H9 (cell line): ENCODE measurements at regions not wholly inside any gene's neighbourhood (a gene's known extent, or its start where the extent isn't known, plus 50 kb on each side); places are given as distances from the start of the nearest gene placed in this dataset.

ENCODE experiments used
- DNase-seq: peaks from one replicate; pipeline ENCODE4 v3.0.0-alpha.2; 2017
- H2AFZ ChIP-seq: one replicate; pipeline ENCODE4 v1.6.1; 2013; ENCODE audit warnings: mild to moderate bottlenecking, low read length, control low read depth, moderate library complexity
- H2AK5ac ChIP-seq: 2 replicates; pipeline ENCODE4 v1.6.1; 2013; ENCODE audit warnings: low read length, control low read depth, mixed read lengths; ENCODE audit not compliant: insufficient read length
- H2BK120ac ChIP-seq: one replicate; pipeline ENCODE4 v1.6.1; 2013; ENCODE audit warnings: low read depth, mild to moderate bottlenecking, low read length, control low read depth, inconsistent platforms; ENCODE audit not compliant: poor library complexity, severe bottlenecking
- H2BK12ac ChIP-seq: 2 replicates; pipeline ENCODE4 v1.6.1; 2013; ENCODE audit warnings: low read length, control low read depth, mixed read lengths, low read depth; ENCODE audit not compliant: insufficient read length
- H2BK15ac ChIP-seq: 2 replicates; pipeline ENCODE4 v1.6.1; 2013; ENCODE audit warnings: low read depth, low read length, control low read depth
- H2BK20ac ChIP-seq: one replicate; pipeline ENCODE4 v1.6.1; 2013; ENCODE audit warnings: low read depth, mild to moderate bottlenecking, low read length, control low read depth, inconsistent platforms; ENCODE audit not compliant: poor library complexity, severe bottlenecking
- H2BK5ac ChIP-seq: 2 replicates; pipeline ENCODE4 v1.6.1; 2013; ENCODE audit warnings: low read length, control low read depth, mixed read lengths; ENCODE audit not compliant: insufficient read length
- H3K14ac ChIP-seq: 2 replicates; pipeline ENCODE4 v1.6.1; 2013; ENCODE audit warnings: low read length, control low read depth; ENCODE audit not compliant: insufficient read depth
- H3K18ac ChIP-seq: 2 replicates; pipeline ENCODE4 v1.6.1; 2013; ENCODE audit warnings: low read depth, mild to moderate bottlenecking, mixed read lengths, low read length, control low read depth; ENCODE audit not compliant: insufficient read length
- H3K23ac ChIP-seq: 2 replicates; pipeline ENCODE4 v1.6.1; 2013; ENCODE audit warnings: low read length, control low read depth, mixed read lengths, low read depth; ENCODE audit not compliant: insufficient read length
- H3K23me2 ChIP-seq: 2 replicates; pipeline ENCODE4 v1.6.1; 2013; ENCODE audit warnings: low read depth, mild to moderate bottlenecking, mixed read lengths, low read length, control low read depth; ENCODE audit not compliant: insufficient read length, poor library complexity, severe bottlenecking
- H3K27ac ChIP-seq: 2 replicates; pipeline ENCODE4 v1.5.1; 2013; ENCODE audit warnings: low read length, control low read depth, mixed read lengths, low read depth; ENCODE audit not compliant: insufficient read length
- H3K27me3 ChIP-seq: 2 replicates; pipeline ENCODE4 v1.6.1; 2013; ENCODE audit warnings: low read length, control low read depth, inconsistent platforms; ENCODE audit not compliant: insufficient read depth
- H3K4ac ChIP-seq: 2 replicates; pipeline ENCODE4 v1.6.1; 2013; ENCODE audit warnings: low read depth, mild to moderate bottlenecking, control low read depth, inconsistent platforms, low read length, moderate library complexity
- H3K4me1 ChIP-seq: 2 replicates; pipeline ENCODE4 v1.6.1; 2013; ENCODE audit warnings: low read length, control low read depth, inconsistent platforms; ENCODE audit not compliant: insufficient read depth
- H3K4me2 ChIP-seq: 2 replicates; pipeline ENCODE4 v1.6.1; 2013; ENCODE audit warnings: low read length, control low read depth, mixed read lengths; ENCODE audit not compliant: insufficient read length, insufficient read depth
- H3K56ac ChIP-seq: 2 replicates; pipeline ENCODE4 v1.6.1; 2013; ENCODE audit warnings: low read depth, mild to moderate bottlenecking, mixed read lengths, low read length, control low read depth; ENCODE audit not compliant: insufficient read length
- H3K79me1 ChIP-seq: 2 replicates; pipeline ENCODE4 v1.6.1; 2013; ENCODE audit warnings: low read depth, mild to moderate bottlenecking, moderate library complexity, low read length, control low read depth, inconsistent platforms; ENCODE audit not compliant: insufficient read depth, poor library complexity, severe bottlenecking
- H3K79me2 ChIP-seq: 2 replicates; pipeline ENCODE4 v1.6.1; 2013; ENCODE audit warnings: low read length, control low read depth, inconsistent platforms; ENCODE audit not compliant: insufficient read depth
- H3K9ac ChIP-seq: 2 replicates; pipeline ENCODE4 v1.6.1; 2013; ENCODE audit warnings: low read length, control low read depth, mixed read lengths; ENCODE audit not compliant: insufficient read length; ENCODE audit errors: extremely low read depth
- H3K9me3 ChIP-seq: one replicate; pipeline ENCODE4 v1.6.1; 2013; ENCODE audit warnings: low read depth, low read length, inconsistent platforms; ENCODE audit not compliant: control insufficient read depth
- H3T11ph ChIP-seq: one replicate; pipeline ENCODE4 v1.6.1; 2013; ENCODE audit warnings: mild to moderate bottlenecking, low read length, control low read depth, inconsistent platforms
- H4K20me1 ChIP-seq: one replicate; pipeline ENCODE4 v1.6.1; 2013; ENCODE audit not compliant: control insufficient read depth, insufficient read length, insufficient read depth
- H4K5ac ChIP-seq: 2 replicates; pipeline ENCODE4 v1.6.1; 2013; ENCODE audit warnings: low read depth, mild to moderate bottlenecking, mixed read lengths, low read length, control low read depth; ENCODE audit not compliant: insufficient read length
- H4K8ac ChIP-seq: replicated peaks from 2 replicates; pipeline ENCODE4 v1.6.1; 2013; ENCODE audit warnings: low read length, control low read depth, mixed read lengths, low read depth; ENCODE audit not compliant: insufficient read length
- H4K91ac ChIP-seq: 2 replicates; pipeline ENCODE4 v1.6.1; 2013; ENCODE audit warnings: low read depth, mild to moderate bottlenecking, moderate library complexity, mixed read lengths, low read length, control low read depth; ENCODE audit not compliant: insufficient read length
- H3K27ac Mint-ChIP-seq, 3 experiments: 2 replicates in 2 of 3; 3 replicates in 1 of 3; pipeline ENCODE4 v1.8.0; 2020 to 2021; ENCODE audit warnings: mixed read lengths in 3 of 3, mild to moderate bottlenecking in 1 of 3, moderate library complexity in 1 of 3
- H3K27me3 Mint-ChIP-seq: 2 replicates; pipeline ENCODE4 v1.8.0; 2021; ENCODE audit warnings: low read depth, mild to moderate bottlenecking, moderate library complexity, mixed read lengths
- H3K36me3 Mint-ChIP-seq, 3 experiments: 2 replicates in 2 of 3; 3 replicates in 1 of 3; pipeline ENCODE4 v1.8.0; 2020 to 2021; ENCODE audit warnings: low read depth in 3 of 3, mixed read lengths in 3 of 3; ENCODE audit not compliant: insufficient read depth in 1 of 3
- H3K4me1 Mint-ChIP-seq, 2 experiments: 2 replicates each; pipeline ENCODE4 v1.8.0; 2020; ENCODE audit warnings: mixed read lengths in 2 of 2
- H3K4me3 Mint-ChIP-seq, 2 experiments: 2 replicates in 1 of 2; 3 replicates in 1 of 2; pipeline ENCODE4 v1.8.0; 2020 to 2021; ENCODE audit warnings: mild to moderate bottlenecking in 2 of 2, mixed read lengths in 2 of 2, moderate library complexity in 1 of 2
- H3K9me3 Mint-ChIP-seq, 2 experiments: 2 replicates in 1 of 2; 3 replicates in 1 of 2; pipeline ENCODE4 v1.8.0; 2020; ENCODE audit warnings: mild to moderate bottlenecking in 2 of 2, mixed read lengths in 2 of 2, moderate library complexity in 1 of 2
- WGBS: extraction: QIAGEN DNeasy Blood & Tissue Kit; methylation state at CpG from one replicate; pipeline ENCODE4 v1.1.7; 2013; ENCODE audit warnings: missing lambda C conversion rate, low lambda C conversion rate, mixed read lengths; ENCODE audit not compliant: insufficient read length; ENCODE audit errors: extremely low coverage; 5-methylcytosine and 5-hydroxymethylcytosine counted together
- TF ChIP-seq, protein P1 (sequence below): fragments of 200-600 bp; sonication (generic); conservative IDR thresholded peaks from 3 replicates; pipeline ENCODE4 v1.8.0; 2021; ENCODE audit warnings: antibody characterized with exemption, mild to moderate bottlenecking

DNA sequence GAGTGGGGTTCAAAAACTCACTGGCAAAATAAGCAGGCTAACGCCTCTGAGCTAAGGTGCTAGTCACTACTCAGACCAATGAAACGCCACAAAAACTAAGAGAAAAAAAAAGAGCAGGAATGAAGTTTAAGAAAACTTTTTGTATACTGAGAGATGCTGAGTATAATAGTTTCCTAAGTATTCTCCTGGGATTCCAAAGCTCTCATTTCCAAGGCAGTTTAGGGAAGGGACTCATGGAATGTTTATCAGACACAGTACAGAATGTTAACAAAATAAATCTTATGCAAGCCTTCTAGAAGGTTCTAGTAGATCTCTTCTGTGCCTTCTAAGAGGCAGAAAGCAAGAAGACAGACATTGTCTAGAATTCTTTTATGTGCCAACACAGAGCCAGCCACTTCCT is 361.9 kb downstream of the MTRR start:
- Histone ChIP-seq H2AK5ac (no peak overlapping the region), H3K9me3 (no peaks in the 10 kb centered on the region), H3K4ac (no peak overlapping the region), H4K91ac (no peak overlapping the region), H3T11ph (no peak overlapping the region), H3K27ac (no peak overlapping the region), H2BK15ac (no peak overlapping the region), H4K8ac (no peak overlapping the region), H2BK12ac (no peak overlapping the region), H2BK120ac (no peak overlapping the region), H3K9ac (no peak overlapping the region), H3K23me2 (no peaks in the 10 kb centered on the region), H2BK20ac (no peak overlapping the region), H3K79me1 (no peaks in the 10 kb centered on the region), H3K56ac (no peak overlapping the region), H3K27me3 (no peaks in the 10 kb centered on the region), H3K14ac (no peak overlapping the region), H3K18ac (no peak overlapping the region), H4K20me1 (no peaks in the 10 kb centered on the region), H4K5ac (no peak overlapping the region), H3K23ac (no peak overlapping the region), H3K4me1 (no peaks in the 10 kb centered on the region), H2BK5ac (no peak overlapping the region), H2AFZ (no peak overlapping the region), H3K79me2 (no peaks in the 10 kb centered on the region), H3K4me2 (no peak overlapping the region)
- WGBS: no CpG with 5 or more reads among the region's 2 CpGs
- no peak overlapping the region for H3K4me3 Mint-ChIP-seq
- H3K27me3 Mint-ChIP-seq: peaks cover 1% of the 10 kb centered on the region; the same call in 1 of the 2 replicates
- no peak overlapping the region for H3K27ac Mint-ChIP-seq
- TF ChIP-seq, protein P1, sequence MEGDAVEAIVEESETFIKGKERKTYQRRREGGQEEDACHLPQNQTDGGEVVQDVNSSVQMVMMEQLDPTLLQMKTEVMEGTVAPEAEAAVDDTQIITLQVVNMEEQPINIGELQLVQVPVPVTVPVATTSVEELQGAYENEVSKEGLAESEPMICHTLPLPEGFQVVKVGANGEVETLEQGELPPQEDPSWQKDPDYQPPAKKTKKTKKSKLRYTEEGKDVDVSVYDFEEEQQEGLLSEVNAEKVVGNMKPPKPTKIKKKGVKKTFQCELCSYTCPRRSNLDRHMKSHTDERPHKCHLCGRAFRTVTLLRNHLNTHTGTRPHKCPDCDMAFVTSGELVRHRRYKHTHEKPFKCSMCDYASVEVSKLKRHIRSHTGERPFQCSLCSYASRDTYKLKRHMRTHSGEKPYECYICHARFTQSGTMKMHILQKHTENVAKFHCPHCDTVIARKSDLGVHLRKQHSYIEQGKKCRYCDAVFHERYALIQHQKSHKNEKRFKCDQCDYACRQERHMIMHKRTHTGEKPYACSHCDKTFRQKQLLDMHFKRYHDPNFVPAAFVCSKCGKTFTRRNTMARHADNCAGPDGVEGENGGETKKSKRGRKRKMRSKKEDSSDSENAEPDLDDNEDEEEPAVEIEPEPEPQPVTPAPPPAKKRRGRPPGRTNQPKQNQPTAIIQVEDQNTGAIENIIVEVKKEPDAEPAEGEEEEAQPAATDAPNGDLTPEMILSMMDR: no peak
- no peak for DNase-seq
- H3K36me3 Mint-ChIP-seq: no peaks in the 10 kb centered on the region
- H3K9me3 Mint-ChIP-seq: no peaks in the 10 kb centered on the region
- H3K4me1 Mint-ChIP-seq: no peaks in the 10 kb centered on the region
